ENCODE measurements at regions not wholly inside any gene's neighbourhood (a gene's known extent, or its start where the extent isn't known, plus 50 kb on each side); places are given as distances from the start of the nearest gene placed in this dataset.

DNA sequence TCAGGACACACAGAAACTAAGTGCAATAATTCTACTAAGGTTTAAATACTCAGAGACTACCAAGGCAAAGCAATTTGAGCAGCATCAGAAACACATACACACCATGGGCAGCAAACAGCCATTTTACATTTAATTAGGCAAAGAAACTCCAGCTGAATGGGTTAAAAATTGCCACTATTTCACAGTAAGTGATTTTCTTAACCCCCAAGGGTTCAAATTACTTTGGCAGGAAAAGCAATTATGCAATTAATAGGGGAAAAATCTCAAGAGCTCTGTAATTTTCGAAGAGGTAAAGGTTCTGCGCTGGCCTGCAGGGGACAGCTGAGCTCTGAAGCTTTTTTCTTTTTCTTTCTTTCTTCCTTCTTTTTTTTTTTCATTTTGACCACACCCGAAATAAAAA is 206.2 kb upstream of the RRP15 start:
- no peaks in the 10 kb centered on the region for H3K4me1 ChIP-seq (ENCODE audit: control insufficient read depth in 1 of 2, insufficient read depth in 2 of 2, low read length in 2 of 2)
- DNase-seq (no peak), ATAC-seq (ENCODE audit: low FRiP score) (no peak)
- 64 to 70% methylated on average over 3 of the region's 3 CpGs for WGBS, 2 donors
- peaks cover 4% of the 10 kb centered on the region for H3K9me3 ChIP-seq (ENCODE audit: control insufficient read depth, low read length)
- peaks cover 0 to 2% of the 10 kb centered on the region in 2 donors for H3K27me3 ChIP-seq (ENCODE audit: control insufficient read depth in 1 of 2, insufficient read depth in 2 of 2, low read length in 1 of 2)
- H3K36me3 ChIP-seq (ENCODE audit: control insufficient read depth in 1 of 2, insufficient read depth in 2 of 2, low read length in 1 of 2), result no peaks in the 10 kb centered on the region
- no peak overlapping the region for H3K4me3 ChIP-seq (ENCODE audit: low read length in 2 of 2)
- no peak overlapping the region for H3K27ac ChIP-seq (ENCODE audit: low read depth in 1 of 2, low read length in 2 of 2)
- intact Hi-C loops (cut with DNase I), result no loop called here

DNA sequence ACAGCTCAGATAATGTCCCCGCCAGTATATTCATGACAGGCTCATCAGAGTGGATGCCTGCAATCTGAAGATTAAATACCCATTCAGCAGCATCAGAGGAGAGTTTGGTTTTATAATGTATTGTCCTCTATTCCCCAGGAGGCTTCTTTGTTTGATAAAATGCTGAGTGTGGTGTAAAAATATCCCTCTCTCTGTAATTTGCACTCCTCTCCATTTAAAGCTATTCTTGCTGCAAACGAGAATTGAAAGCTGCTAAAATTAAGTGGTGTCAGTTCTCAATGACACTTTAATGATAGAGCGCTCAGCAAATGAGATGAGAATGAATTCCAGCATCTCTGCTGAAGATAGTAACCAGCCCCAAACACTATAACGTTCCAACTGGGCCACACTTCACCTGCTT is 205.7 kb upstream of the RRP15 start:
- 57 to 58% methylated on average over 4 of the region's 4 CpGs for WGBS, 2 donors
- H3K27me3 ChIP-seq (ENCODE audit: control insufficient read depth in 1 of 2, insufficient read depth in 2 of 2, low read length in 1 of 2), result peaks cover 0 to 2% of the 10 kb centered on the region in 2 donors
- no peak overlapping the region for H3K4me3 ChIP-seq (ENCODE audit: low read length in 2 of 2)
- no peaks in the 10 kb centered on the region for H3K4me1 ChIP-seq (ENCODE audit: control insufficient read depth in 1 of 2, insufficient read depth in 2 of 2, low read length in 2 of 2)
- H3K36me3 ChIP-seq (ENCODE audit: control insufficient read depth in 1 of 2, insufficient read depth in 2 of 2, low read length in 1 of 2), result no peaks in the 10 kb centered on the region
- peaks cover 4% of the 10 kb centered on the region for H3K9me3 ChIP-seq (ENCODE audit: control insufficient read depth, low read length)
- intact Hi-C loops (cut with DNase I), result no loop called here
- ATAC-seq (ENCODE audit: low FRiP score) (no peak), DNase-seq (no peak)
- no peak overlapping the region for H3K27ac ChIP-seq (ENCODE audit: low read depth in 1 of 2, low read length in 2 of 2)

GRCh38 chr1:218079820-218080219 is 205.3 kb upstream of the RRP15 start:
- WGBS, 2 donors, result 73 to 76% methylated on average over 5 of the region's 5 CpGs
- H3K36me3 ChIP-seq (ENCODE audit: control insufficient read depth in 1 of 2, insufficient read depth in 2 of 2, low read length in 1 of 2), result no peaks in the 10 kb centered on the region
- ATAC-seq (ENCODE audit: low FRiP score) (no peak), DNase-seq (no peak)
- peaks cover 2% of the 10 kb centered on the region for H3K9me3 ChIP-seq (ENCODE audit: control insufficient read depth, low read length)
- peaks cover 0 to under 1% of the 10 kb centered on the region in 2 donors for H3K27me3 ChIP-seq (ENCODE audit: control insufficient read depth in 1 of 2, insufficient read depth in 2 of 2, low read length in 1 of 2)
- no peak overlapping the region for H3K4me3 ChIP-seq (ENCODE audit: low read length in 2 of 2)
- no peaks in the 10 kb centered on the region for H3K4me1 ChIP-seq (ENCODE audit: control insufficient read depth in 1 of 2, insufficient read depth in 2 of 2, low read length in 2 of 2)
- intact Hi-C loops (cut with DNase I), result no loop called here
- no peak overlapping the region for H3K27ac ChIP-seq (ENCODE audit: low read depth in 1 of 2, low read length in 2 of 2)

DNA sequence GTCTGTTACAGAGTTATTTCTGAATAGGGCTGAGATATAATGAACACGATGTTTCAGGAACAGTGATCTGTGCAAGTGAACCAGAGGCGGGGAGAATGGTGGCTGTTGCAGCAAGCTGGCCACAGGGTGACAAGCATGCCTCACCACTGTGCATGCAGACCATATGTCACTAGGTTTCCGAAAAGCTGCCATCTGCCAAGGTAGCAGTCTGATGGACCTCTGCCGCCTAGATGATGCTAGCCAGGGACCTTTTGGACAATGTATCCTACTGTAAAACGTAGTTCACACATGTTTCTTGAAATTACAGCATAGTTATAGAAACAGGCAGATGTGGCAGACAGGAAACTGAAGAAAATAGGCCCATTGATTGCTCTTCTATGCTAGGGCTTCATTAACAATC is 204.2 kb upstream of the RRP15 start:
- H3K27me3 ChIP-seq (ENCODE audit: control insufficient read depth in 1 of 2, insufficient read depth in 2 of 2, low read length in 1 of 2), result no peaks in the 10 kb centered on the region
- no peak overlapping the region for H3K4me3 ChIP-seq (ENCODE audit: low read length in 2 of 2)
- intact Hi-C loops (cut with DNase I), result no loop called here
- no peak overlapping the region for H3K27ac ChIP-seq (ENCODE audit: low read depth in 1 of 2, low read length in 2 of 2)
- no peaks in the 10 kb centered on the region for H3K4me1 ChIP-seq (ENCODE audit: control insufficient read depth in 1 of 2, insufficient read depth in 2 of 2, low read length in 2 of 2)
- H3K36me3 ChIP-seq (ENCODE audit: control insufficient read depth in 1 of 2, insufficient read depth in 2 of 2, low read length in 1 of 2), result no peaks in the 10 kb centered on the region
- no peak for DNase-seq
- no peak for ATAC-seq (ENCODE audit: low FRiP score)
- WGBS, 2 donors, result 74 to 81% methylated on average over 5 of the region's 5 CpGs
- peaks cover 2% of the 10 kb centered on the region for H3K9me3 ChIP-seq (ENCODE audit: control insufficient read depth, low read length)

GRCh38 chr1:218081358-218081757 is 203.7 kb upstream of the RRP15 start:
- intact Hi-C loops (cut with DNase I), result no loop called here
- Histone ChIP-seq H3K9me3 (ENCODE audit: control insufficient read depth, low read length) (peaks cover 2% of the 10 kb centered on the region), H3K36me3 (ENCODE audit: control insufficient read depth in 1 of 2, insufficient read depth in 2 of 2, low read length in 1 of 2) (no peaks in the 10 kb centered on the region), H3K4me3 (ENCODE audit: low read length in 2 of 2) (no peak overlapping the region), H3K27ac (ENCODE audit: low read depth in 1 of 2, low read length in 2 of 2) (no peak overlapping the region), H3K4me1 (ENCODE audit: control insufficient read depth in 1 of 2, insufficient read depth in 2 of 2, low read length in 2 of 2) (no peaks in the 10 kb centered on the region), H3K27me3 (ENCODE audit: control insufficient read depth in 1 of 2, insufficient read depth in 2 of 2, low read length in 1 of 2) (no peaks in the 10 kb centered on the region)
- ATAC-seq (ENCODE audit: low FRiP score) (no peak), DNase-seq (no peak)

DNA sequence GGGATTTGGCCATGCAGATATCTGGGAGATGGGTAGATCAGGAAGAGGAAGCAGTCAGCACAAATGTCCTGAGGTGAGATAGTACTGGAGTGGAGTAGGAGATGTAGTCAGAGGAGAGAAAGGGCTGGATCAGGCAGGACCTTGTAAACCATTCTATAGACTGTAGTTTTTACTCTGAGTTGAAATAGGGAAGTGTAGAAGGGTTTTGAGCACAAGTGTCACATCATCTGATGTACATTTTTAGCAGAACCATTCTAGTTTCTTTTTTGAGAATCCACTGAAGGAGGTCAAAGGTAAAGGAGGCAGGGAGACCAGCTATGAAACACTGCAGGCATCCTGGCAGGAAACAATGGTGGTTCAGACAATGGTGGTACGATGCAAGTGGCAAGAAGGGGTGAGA is 194.6 kb upstream of the RRP15 start:
- peaks cover 0 to 1% of the 10 kb centered on the region in 2 donors for H3K27me3 ChIP-seq (ENCODE audit: control insufficient read depth in 1 of 2, insufficient read depth in 2 of 2, low read length in 1 of 2)
- no peak overlapping the region for H3K4me3 ChIP-seq (ENCODE audit: low read length in 2 of 2)
- no peak for ATAC-seq (ENCODE audit: low FRiP score)
- intact Hi-C loops (cut with DNase I), result no loop called here
- H3K9me3 ChIP-seq (ENCODE audit: control insufficient read depth, low read length), result no peaks in the 10 kb centered on the region
- H3K4me1 ChIP-seq (ENCODE audit: control insufficient read depth in 1 of 2, insufficient read depth in 2 of 2, low read length in 2 of 2), result no peaks in the 10 kb centered on the region
- no peaks in the 10 kb centered on the region for H3K36me3 ChIP-seq (ENCODE audit: control insufficient read depth in 1 of 2, insufficient read depth in 2 of 2, low read length in 1 of 2)
- 71 to 91% methylated on average over 1 of the region's 1 CpG for WGBS, 2 donors
- no peak overlapping the region for H3K27ac ChIP-seq (ENCODE audit: low read depth in 1 of 2, low read length in 2 of 2)
- no peak for DNase-seq

DNA sequence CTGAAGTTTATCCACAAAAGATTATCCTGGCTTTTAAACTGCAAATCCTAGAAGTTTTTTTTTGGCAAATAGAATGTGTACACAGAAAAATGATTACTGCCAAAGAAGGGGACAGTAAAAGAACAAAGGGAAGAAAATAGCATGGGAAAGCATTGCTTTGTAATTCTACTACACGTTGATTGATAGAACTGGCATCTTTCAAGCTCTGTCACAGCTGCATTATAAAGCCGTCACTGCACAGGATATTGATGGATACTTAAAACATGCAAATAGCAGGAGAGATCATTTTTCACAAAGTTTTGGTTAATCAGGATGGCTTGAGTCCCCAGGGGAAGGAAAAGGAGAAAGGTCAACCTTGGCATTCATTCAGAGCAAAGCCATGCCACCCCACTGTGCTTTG is 183.7 kb upstream of the RRP15 start:
- 28 to 36% methylated on average over 2 of the region's 2 CpGs for WGBS, 2 donors
- Histone ChIP-seq H3K36me3 (ENCODE audit: control insufficient read depth in 1 of 2, insufficient read depth in 2 of 2, low read length in 1 of 2) (no peaks in the 10 kb centered on the region), H3K4me1 (ENCODE audit: control insufficient read depth in 1 of 2, insufficient read depth in 2 of 2, low read length in 2 of 2) (no peaks in the 10 kb centered on the region)

DNA sequence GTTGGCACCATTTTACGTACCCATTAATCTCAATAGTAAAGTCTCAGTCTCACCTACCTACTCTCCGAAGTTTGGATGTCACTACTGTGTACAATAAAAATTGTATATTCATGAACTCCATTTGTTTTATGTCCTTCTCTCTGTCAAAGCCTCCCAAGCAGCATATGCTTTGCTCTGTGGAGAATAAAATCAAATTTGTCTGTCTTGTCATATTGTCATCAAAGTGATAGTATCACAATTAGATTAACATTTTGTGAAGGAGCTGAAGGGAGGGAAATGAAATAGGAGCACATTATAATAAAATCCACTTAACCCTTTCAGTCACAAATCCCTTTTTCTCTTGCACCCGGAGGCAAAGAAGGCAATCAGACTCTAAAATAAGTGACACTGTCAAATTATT is 177.1 kb upstream of the RRP15 start:
- Histone ChIP-seq H3K9me3 (ENCODE audit: control insufficient read depth, low read length) (no peaks in the 10 kb centered on the region), H3K27me3 (ENCODE audit: control insufficient read depth in 1 of 2, insufficient read depth in 2 of 2, low read length in 1 of 2) (no peaks in the 10 kb centered on the region), H3K4me3 (ENCODE audit: low read length in 2 of 2) (no peak overlapping the region), H3K27ac (ENCODE audit: low read depth in 1 of 2, low read length in 2 of 2) (no peak overlapping the region), H3K36me3 (ENCODE audit: control insufficient read depth in 1 of 2, insufficient read depth in 2 of 2, low read length in 1 of 2) (no peaks in the 10 kb centered on the region), H3K4me1 (ENCODE audit: control insufficient read depth in 1 of 2, insufficient read depth in 2 of 2, low read length in 2 of 2) (no peaks in the 10 kb centered on the region)
- DNase-seq (no peak), ATAC-seq (ENCODE audit: low FRiP score) (no peak)
- 79 to 88% methylated on average over 3 of the region's 3 CpGs for WGBS, 2 donors
- intact Hi-C loops (cut with DNase I), result no loop called here

More for the DNA sequence above, 183.7 kb upstream of the RRP15 start:
- no peak overlapping the region for H3K27ac ChIP-seq (ENCODE audit: low read depth in 1 of 2, low read length in 2 of 2)
- intact Hi-C loops (cut with DNase I), result no loop called here
- no peak overlapping the region for H3K4me3 ChIP-seq (ENCODE audit: low read length in 2 of 2)
- no peaks in the 10 kb centered on the region for H3K27me3 ChIP-seq (ENCODE audit: control insufficient read depth in 1 of 2, insufficient read depth in 2 of 2, low read length in 1 of 2)
- ATAC-seq (ENCODE audit: low FRiP score) (no peak), DNase-seq (no peak)
- peaks cover 2% of the 10 kb centered on the region for H3K9me3 ChIP-seq (ENCODE audit: control insufficient read depth, low read length)

DNA sequence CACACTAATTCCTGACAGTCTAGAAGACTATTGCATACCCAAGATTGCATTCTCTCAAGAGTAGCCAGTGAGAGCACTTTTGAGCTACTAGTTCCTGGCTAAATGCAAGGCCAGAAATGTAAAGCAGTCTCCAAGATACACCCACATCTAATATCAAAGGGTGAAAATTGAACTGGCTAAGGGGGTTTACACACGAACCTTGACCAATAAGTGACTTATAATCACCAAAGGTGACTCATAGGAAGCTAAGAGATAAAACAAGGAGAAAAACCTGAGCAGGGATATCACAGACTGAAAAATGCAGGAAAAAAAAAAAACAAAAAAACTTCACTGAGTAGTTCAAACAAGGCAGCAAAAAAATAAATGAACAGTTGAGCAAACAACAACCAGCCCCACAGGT is 172.2 kb upstream of the RRP15 start:
- no peak for DNase-seq
- H3K36me3 ChIP-seq (ENCODE audit: control insufficient read depth in 1 of 2, insufficient read depth in 2 of 2, low read length in 1 of 2), result no peaks in the 10 kb centered on the region
- ATAC-seq (ENCODE audit: low FRiP score), result no peak
- no peaks in the 10 kb centered on the region for H3K9me3 ChIP-seq (ENCODE audit: control insufficient read depth, low read length)
- H3K27me3 ChIP-seq (ENCODE audit: control insufficient read depth in 1 of 2, insufficient read depth in 2 of 2, low read length in 1 of 2), result no peaks in the 10 kb centered on the region
- H3K4me3 ChIP-seq (ENCODE audit: low read length in 2 of 2), result no peak overlapping the region
- WGBS, 2 donors, result 45 to 58% methylated on average over 1 of the region's 1 CpG
- H3K27ac ChIP-seq (ENCODE audit: low read depth in 1 of 2, low read length in 2 of 2), result no peak overlapping the region
- no peaks in the 10 kb centered on the region for H3K4me1 ChIP-seq (ENCODE audit: control insufficient read depth in 1 of 2, insufficient read depth in 2 of 2, low read length in 2 of 2)
- intact Hi-C loops (cut with DNase I), result no loop called here
